OCI-LY1 (cell line): ENCODE measurements at regions not wholly inside any gene's neighbourhood (a gene's known extent, or its start where the extent isn't known, plus 50 kb on each side); places are given as distances from the start of the nearest gene placed in this dataset.

ENCODE experiments used
- H2AFZ ChIP-seq: fragments of 200-600 bp; sonication (generic), shearing (Covaris generic); 2 replicates; pipeline ENCODE4 v1.6.0; 2014; ENCODE audit warnings: antibody characterized with exemption, mild to moderate bottlenecking, low read length
- H3F3A ChIP-seq: fragments of 200-600 bp; sonication (generic), shearing (Covaris generic); 2 replicates; pipeline ENCODE4 v1.6.0; 2014; ENCODE audit warnings: mild to moderate bottlenecking, antibody characterized with exemption, low read length, moderate library complexity; ENCODE audit not compliant: insufficient read depth
- H3K27ac ChIP-seq: fragments of 200-600 bp; sonication (generic); 2 replicates; pipeline ENCODE4 v1.5.1; 2014; ENCODE audit warnings: low read length, mixed run types, mild to moderate bottlenecking, low read depth; ENCODE audit not compliant: poor library complexity, severe bottlenecking
- H3K27me3 ChIP-seq: fragments of 200-600 bp; sonication (generic); 2 replicates; pipeline ENCODE4 v1.6.0; 2014; ENCODE audit warnings: antibody characterized with exemption, mild to moderate bottlenecking, low read length, moderate library complexity; ENCODE audit not compliant: insufficient read depth
- H3K36me3 ChIP-seq: fragments of 200-600 bp; sonication (generic); 2 replicates; pipeline ENCODE4 v1.6.1; 2014; ENCODE audit warnings: mild to moderate bottlenecking, antibody characterized with exemption, low read length, moderate library complexity, mixed read lengths; ENCODE audit not compliant: insufficient read depth
- H3K4me1 ChIP-seq: fragments of 200-600 bp; sonication (generic); 2 replicates; pipeline ENCODE4 v1.5.1; 2014; ENCODE audit warnings: mild to moderate bottlenecking, low read length, moderate library complexity; ENCODE audit not compliant: insufficient read depth, severe bottlenecking
- H3K4me2 ChIP-seq: fragments of 200-600 bp; sonication (generic), shearing (Covaris generic); 2 replicates; pipeline ENCODE4 v1.6.1; 2014; ENCODE audit warnings: low read length
- H3K4me3 ChIP-seq: fragments of 200-600 bp; sonication (generic); 2 replicates; pipeline ENCODE4 v1.5.1; 2014; ENCODE audit warnings: low read length, low read depth, mild to moderate bottlenecking, mixed read lengths; ENCODE audit not compliant: poor library complexity, severe bottlenecking
- H3K79me2 ChIP-seq: fragments of 200-600 bp; shearing (Covaris generic); 2 replicates; pipeline ENCODE4 v1.6.1; 2016; ENCODE audit warnings: mixed run types, low read length, mixed read lengths; ENCODE audit not compliant: insufficient read depth
- H3K9ac ChIP-seq: fragments of 200-600 bp; sonication (generic), shearing (Covaris generic); 2 replicates; pipeline ENCODE4 v1.6.1; 2014; ENCODE audit warnings: mild to moderate bottlenecking, low read length, mixed read lengths
- H3K9me2 ChIP-seq: fragments of 200-600 bp; sonication (generic), shearing (Covaris generic); 2 replicates; pipeline ENCODE4 v1.6.1; 2014; ENCODE audit warnings: low read depth, mild to moderate bottlenecking, low read length, mixed read lengths
- H3K9me3 ChIP-seq: fragments of 200-600 bp; shearing (Covaris generic); 2 replicates; pipeline ENCODE4 v1.6.1; 2014; ENCODE audit warnings: low read length, mixed read lengths
- H4K20me1 ChIP-seq: fragments of 200-600 bp; sonication (generic), shearing (Covaris generic); 2 replicates; pipeline ENCODE4 v1.6.0; 2016; ENCODE audit warnings: mild to moderate bottlenecking, low read length; ENCODE audit not compliant: insufficient read depth
- EZH2 ChIP-seq: fragments of 200-600 bp; sonication (generic), shearing (Covaris generic); IDR thresholded peaks from 2 replicates; pipeline ENCODE4 v1.8.0; 2017; ENCODE audit warnings: borderline replicate concordance, mixed run types, mild to moderate bottlenecking, antibody characterized with exemption, low read length, moderate library complexity, mixed read lengths
- TF ChIP-seq, protein P1 (sequence below): fragments of 200-600 bp; sonication (generic), shearing (Covaris generic); IDR thresholded peaks from 2 replicates; pipeline ENCODE4 v1.5.1; 2017; ENCODE audit warnings: mild to moderate bottlenecking, antibody characterized with exemption, low read length, moderate library complexity, mixed read lengths

DNA sequence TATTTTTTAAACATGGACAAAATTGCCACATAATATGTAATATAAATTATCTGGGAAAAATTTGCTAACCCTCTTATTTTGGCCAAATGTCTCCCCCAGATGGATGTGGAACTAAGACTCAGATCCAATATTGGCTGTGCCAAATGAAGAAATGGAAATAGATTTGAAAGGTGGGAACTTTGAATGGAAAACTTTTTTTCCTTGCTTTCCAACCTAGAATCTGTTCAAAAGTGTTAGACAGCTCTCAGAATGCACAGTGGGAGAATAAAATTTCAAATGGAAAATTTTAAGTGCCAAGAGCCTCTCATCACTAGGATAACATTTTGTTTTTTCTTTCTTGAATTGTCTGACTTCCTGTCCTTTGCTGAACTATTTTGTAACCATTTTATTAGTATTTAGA is 142.6 kb upstream of the GAS1 start:
- Histone ChIP-seq H3K9me2 (no peaks in the 10 kb centered on the region), H4K20me1 (no peaks in the 10 kb centered on the region), H3K9me3 (no peaks in the 10 kb centered on the region), H3K36me3 (no peaks in the 10 kb centered on the region), H3K4me2 (no peak overlapping the region), H2AFZ (no peak overlapping the region), H3K27me3 (no peaks in the 10 kb centered on the region), H3F3A (no peaks in the 10 kb centered on the region), H3K27ac (no peak overlapping the region), H3K9ac (no peak overlapping the region), H3K79me2 (no peaks in the 10 kb centered on the region), H3K4me3 (no peak overlapping the region), H3K4me1 (no peaks in the 10 kb centered on the region)
- TF ChIP-seq EZH2 = no peak
- TF ChIP-seq, protein P1, sequence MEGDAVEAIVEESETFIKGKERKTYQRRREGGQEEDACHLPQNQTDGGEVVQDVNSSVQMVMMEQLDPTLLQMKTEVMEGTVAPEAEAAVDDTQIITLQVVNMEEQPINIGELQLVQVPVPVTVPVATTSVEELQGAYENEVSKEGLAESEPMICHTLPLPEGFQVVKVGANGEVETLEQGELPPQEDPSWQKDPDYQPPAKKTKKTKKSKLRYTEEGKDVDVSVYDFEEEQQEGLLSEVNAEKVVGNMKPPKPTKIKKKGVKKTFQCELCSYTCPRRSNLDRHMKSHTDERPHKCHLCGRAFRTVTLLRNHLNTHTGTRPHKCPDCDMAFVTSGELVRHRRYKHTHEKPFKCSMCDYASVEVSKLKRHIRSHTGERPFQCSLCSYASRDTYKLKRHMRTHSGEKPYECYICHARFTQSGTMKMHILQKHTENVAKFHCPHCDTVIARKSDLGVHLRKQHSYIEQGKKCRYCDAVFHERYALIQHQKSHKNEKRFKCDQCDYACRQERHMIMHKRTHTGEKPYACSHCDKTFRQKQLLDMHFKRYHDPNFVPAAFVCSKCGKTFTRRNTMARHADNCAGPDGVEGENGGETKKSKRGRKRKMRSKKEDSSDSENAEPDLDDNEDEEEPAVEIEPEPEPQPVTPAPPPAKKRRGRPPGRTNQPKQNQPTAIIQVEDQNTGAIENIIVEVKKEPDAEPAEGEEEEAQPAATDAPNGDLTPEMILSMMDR = no peak

DNA sequence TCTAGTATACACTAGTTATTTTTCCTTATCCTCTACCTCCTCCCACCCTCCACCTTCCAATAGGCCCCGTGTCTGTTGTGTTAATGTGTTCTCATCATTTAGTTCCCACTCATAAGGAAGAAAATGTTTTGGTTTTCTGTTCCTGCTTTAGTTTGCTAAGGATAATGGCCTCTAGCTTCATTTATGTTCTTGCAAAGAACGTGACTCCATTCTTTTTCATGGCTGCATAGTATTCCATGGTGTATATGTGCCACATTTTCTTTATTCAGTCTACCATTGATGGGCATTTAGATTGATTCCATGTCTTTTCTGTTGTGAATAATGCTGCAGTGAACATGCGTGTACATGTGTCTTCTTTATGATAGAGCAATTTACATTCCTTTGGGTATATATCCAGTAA is 146.5 kb upstream of the GAS1 start:
- no peaks in the 10 kb centered on the region for H3K4me1 ChIP-seq

DNA sequence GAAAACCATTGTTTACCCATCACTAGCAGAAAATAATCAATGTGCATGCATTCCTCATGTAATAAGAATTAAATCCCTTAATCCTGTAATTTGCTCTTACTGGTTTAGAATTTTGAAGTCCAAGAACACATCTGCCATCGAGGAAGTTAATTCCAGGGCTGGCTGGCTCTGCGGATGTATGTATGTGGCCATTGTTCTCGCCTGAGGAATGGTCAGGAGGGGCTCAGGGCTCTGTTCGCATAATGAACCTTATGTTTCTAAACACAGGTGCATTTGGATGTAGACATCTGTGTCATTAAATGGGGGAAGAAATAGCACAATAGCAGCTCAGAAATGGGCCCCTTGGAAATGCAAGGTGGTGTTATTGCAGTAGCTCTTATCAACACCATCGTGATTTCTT is 148.6 kb upstream of the GAS1 start:
- Histone ChIP-seq H2AFZ (no peak overlapping the region), H3K79me2 (no peaks in the 10 kb centered on the region), H3K9me2 (no peaks in the 10 kb centered on the region), H3K27me3 (no peaks in the 10 kb centered on the region), H3K9me3 (no peaks in the 10 kb centered on the region), H3K4me3 (no peak overlapping the region), H4K20me1 (no peaks in the 10 kb centered on the region), H3F3A (no peaks in the 10 kb centered on the region), H3K4me2 (no peak overlapping the region), H3K4me1 (no peaks in the 10 kb centered on the region), H3K36me3 (no peaks in the 10 kb centered on the region), H3K27ac (no peak overlapping the region), H3K9ac (no peak overlapping the region)
- no peak for TF ChIP-seq EZH2
- TF ChIP-seq, protein P1 = no peak

More for the DNA sequence above, 146.5 kb upstream of the GAS1 start:
- Histone ChIP-seq H3K27me3 (no peaks in the 10 kb centered on the region), H3K36me3 (no peaks in the 10 kb centered on the region), H3K9me3 (no peaks in the 10 kb centered on the region), H3K9ac (no peak overlapping the region), H3K4me2 (no peak overlapping the region), H3K4me3 (no peak overlapping the region), H3K27ac (no peak overlapping the region), H3F3A (no peaks in the 10 kb centered on the region), H3K9me2 (no peaks in the 10 kb centered on the region), H2AFZ (no peak overlapping the region), H3K79me2 (no peaks in the 10 kb centered on the region), H4K20me1 (no peaks in the 10 kb centered on the region)
- TF ChIP-seq EZH2 = no peak
- TF ChIP-seq, protein P1 = no peak
